Lung microvascular endothelial cell (primary cell): ENCODE measurements at regions not wholly inside any gene's neighbourhood (a gene's known extent, or its start where the extent isn't known, plus 50 kb on each side); places are given as distances from the start of the nearest gene placed in this dataset.
A peak's percentile ranks its signal among the peaks of the same experiment; 100 is the strongest.

Experiments
- DNase-seq, 2 donors: peaks; one replicate each; pipeline versions ENCODE4 v3.0.0 to v3.0.0-alpha.2; 2010; ENCODE audit warnings: low read depth in 2 of 2

GRCh38 chr17:77495575-77495974 is 354.8 kb downstream of the SEC14L1 start:
- no peak for DNase-seq

GRCh38 chr17:77496401-77496801 is 355.6 kb downstream of the SEC14L1 start:
- no peak for DNase-seq

DNA sequence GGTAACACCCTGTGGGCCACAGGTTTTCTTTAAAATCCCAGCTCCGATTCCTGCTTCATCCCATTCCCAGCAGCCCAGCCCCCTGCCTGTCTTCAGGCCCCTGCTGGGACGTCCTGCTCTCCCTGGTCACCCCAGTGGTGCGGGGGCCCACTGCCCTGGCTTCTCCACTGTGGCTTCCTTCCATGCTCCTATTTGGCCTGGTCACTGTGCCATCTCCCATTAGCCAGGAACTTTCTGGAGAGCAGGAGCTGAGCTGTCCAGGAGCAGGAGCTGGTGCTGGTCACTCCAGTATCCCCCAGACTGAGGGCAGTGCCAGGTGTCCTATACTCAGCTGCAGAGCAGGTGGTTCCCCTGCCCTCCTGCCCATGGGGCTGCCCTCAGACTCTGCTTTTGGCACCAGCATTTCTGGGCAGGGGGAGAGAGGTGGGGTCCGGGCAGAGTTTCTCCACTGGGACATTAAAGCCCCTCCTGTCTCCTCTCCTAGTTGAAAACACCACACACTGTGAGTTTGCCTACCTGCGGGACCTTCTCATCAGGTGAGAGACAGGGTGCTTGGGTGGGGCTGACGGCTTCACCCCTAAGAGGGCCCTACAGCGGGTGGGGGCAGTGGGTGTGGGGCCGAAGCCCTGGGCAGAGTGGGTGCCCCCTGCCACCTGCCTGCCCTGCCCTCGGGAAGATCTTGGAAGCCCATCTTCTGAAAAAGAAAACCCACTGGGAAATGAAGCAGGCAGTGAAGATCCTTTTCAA is 356.2 kb downstream of the SEC14L1 start:
- DNase-seq, result no peak

- no peak for DNase-seq
Measured at GRCh38 chr17:77497578-77497934, 356.8 kb downstream of the SEC14L1 start.

DNA sequence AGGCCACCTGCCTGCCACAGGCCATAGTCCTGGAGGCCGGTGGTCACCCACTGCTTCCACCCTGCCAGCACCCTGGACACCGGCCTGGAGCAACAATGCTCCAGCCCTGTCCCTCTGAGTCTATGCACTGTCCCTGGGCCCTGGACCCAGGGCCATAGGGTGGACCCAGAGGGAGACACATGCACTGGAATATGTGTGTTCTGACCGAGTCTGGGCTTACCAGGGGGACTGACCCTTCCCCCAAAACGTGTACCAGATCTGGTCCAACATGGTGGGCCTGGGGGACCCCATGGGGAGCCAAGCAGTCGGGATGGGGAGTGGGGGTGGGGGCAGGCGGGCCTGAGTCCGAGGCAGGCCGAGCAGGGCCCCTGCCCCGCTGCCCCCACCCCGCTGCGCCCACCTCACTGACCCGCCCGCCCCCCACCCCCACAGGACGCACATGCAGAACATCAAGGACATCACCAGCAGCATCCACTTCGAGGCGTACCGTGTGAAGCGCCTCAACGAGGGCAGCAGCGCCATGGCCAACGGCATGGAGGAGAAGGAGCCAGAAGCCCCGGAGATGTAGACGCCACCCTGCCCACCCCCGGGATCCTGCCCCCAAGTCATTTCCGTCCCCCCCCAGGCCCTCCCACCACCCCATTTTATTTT is 357.4 kb downstream of the SEC14L1 start:
- DNase-seq, result no peak

DNA sequence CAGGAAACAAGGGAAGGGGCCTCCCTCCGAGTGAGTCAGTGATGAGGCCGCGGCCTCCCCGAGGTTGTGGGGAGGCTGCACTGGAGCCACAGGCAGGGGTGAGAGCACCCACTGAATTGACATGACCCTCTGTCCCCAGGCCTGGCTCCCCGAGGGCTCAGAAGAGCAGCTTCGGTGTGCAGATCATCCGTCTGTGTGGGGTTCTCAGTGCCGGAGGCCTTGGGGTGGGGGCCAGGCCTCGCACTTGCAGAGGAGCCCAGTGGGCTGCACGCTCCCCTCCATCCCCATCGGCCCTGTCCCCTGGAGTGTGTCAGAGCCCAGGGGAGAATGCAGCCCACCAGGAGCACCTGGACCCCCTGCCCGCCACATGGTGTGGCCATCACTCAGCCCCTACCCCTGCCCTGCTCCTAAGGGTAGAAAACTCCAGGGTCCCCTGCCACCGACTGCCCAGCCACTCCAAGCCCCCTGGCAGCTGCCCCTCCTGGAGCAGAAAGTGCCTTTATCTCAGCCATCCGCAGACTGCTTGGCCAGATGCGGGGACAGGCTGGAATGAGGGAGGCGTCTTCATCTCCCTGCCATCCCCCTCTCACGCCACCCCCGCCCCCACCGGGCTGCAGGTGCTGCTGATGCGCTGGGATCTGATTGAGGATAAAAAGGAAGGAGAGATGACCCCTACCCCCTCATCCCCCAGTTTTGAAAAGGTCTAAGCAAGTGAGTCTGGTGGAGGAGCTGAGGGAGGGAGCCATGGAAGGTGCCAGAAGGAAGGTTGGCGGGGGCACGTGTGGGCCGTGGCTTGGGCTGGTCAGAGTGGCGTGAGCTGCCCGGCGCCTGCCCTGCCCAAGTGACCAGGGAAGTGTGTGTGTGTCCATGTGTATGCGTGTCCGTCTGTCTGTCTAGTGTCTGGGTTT is 358.3 kb downstream of the SEC14L1 start:
- DNase-seq, result no peak

DNA sequence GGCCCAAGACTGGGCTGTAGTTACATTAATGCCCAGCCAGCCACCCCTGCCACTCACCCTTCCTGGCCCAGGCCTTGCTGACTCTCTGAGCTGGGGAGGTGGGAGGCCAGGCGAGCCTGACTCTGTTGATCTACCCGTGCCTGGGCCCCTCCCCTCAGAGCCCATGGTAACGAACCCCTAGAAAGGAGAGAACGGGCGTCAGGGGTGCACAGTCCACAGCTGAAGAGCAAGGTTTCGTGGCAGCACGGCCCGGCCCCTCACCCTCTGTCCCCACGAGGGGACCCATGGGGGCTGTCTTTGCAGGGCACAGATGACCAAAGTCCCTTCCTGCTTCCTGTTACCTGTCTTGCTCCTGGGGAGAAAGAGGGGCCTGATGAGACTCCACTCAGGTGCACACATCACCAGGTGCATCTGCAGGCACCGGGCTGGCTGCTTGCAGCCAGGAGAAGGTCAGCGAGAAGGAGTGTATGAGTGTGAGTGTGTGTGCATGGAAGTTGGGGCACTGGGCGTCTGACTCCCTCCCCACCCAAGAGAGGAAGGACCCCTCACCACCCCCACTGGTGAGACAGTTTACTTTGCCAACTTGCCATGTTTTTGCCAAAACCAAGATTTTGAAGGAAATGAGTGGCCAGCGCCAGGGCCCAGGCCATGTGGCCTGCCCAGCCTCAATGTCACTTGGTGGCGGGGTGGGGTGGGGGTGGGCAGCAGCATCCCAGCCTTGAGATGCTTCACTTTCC is 359.1 kb downstream of the SEC14L1 start:
- DNase-seq, result no peak

DNA sequence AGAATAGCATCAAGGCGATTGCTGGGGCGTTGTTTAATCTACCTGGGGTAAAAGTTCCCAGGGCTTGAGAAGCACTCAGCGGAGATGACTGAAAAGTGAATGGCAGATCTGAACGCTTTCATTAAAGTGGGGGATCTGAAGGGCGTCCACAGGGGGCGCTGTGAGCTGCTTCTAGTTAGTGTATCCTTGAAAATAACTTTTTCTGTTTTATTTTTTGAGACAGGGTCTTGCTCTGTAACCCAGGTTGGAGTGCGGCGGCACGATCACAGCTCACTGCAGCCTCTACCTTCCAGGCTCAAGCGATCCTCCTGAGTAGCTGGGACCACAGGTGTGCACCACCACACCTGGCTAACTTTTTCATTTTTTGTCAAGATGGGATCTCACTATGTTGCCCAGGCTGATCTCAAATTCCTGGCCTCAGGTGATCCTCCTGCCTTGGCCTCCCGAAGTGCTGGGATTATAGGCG is 360.4 kb downstream of the SEC14L1 start:
- DNase-seq, result peak; percentile 40 to 47

GRCh38 chr17:77501751-77502625 is 361.2 kb downstream of the SEC14L1 start:
- no peak for DNase-seq

DNA sequence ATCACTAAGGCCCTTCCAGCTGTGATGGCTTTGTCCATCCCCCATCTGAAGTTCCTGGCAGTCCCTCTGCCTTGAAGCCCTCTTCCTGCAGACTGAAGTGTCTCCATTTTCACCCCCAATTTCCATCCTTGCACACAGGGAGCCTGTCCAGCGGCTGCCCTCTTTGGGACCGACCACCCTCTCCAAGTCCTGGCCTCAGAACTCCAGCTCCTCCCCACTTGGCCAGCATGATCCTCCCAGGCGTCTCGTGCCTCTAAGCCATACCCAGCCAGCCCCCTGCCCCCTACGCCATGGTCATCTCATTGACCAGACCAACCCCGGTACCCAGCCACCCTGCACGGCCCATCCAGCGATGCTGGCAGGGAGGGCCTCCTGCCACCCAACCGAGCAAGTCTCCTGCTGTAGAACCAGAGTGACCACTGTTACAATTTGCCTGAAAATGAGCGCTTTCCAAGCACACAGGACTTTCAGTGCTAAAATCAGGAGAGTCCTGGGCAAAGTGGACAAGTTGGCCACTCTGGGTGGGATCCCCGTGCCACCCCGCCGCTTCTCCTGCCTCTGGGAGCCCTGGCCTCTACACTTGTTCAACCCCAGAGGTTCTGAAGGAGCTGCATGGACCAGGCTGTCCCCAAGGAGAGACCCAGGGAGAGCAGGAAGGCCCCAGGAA is 362.0 kb downstream of the SEC14L1 start:
- DNase-seq, result no peak

DNA sequence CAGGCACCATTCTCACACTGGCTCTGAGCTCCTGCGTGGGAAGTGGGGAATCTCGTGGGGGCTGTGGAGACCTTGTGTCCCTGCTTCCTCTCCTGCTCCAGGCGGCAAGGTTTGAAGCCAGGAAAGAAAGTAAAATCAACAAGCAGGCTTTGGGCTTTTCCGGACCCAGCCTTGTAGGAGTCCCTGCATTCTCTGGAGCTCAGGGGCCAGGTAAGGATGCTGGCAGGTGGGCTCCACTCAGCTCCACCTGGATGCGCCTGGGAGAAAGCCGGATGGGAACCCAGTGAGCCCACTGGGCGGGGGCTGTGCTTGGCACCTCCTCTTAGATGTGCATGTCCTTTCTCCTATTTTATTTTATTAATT is 362.5 kb downstream of the SEC14L1 start:
- DNase-seq, result no peak

DNA sequence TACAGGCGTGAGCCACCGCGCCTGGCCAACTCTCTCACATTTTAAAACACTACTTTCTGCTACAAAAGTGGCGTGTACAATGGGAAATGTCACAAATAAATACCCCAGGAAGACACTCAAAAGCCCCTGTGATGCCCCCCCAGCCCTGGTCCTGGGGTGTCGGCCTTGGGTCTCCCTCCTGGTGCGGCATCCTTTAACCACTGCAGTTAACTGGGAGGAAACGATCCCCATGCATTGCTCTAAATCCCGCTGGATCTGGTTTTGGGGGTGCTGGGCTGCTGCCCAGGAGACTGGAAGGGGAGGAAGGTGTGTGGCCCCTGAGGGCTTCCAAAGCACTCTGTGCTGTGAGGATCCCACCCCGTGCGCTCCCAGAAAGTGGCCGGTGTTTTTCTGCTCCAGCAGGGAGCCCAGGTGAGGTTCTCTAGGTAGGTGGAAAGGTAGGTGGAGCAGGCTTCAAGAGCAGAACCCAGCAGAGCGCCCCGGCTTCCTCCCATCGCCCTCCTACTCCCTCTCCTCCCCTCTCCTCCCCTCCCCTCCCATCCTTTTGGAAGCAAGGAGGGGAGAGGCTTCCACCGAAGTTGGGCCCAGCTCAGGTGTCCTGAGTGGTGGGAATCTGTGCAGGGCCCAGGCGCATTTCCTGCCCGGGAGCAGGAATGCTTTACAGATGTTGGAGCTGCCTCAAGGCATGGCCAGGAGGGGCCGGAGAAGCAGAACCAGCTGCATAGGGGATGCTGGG is 363.3 kb downstream of the SEC14L1 start:
- no peak for DNase-seq

- DNase-seq, result no peak
Measured at GRCh38 chr17:77504652-77505155, 363.9 kb downstream of the SEC14L1 start.

GRCh38 chr17:77505181-77505639 is 364.4 kb downstream of the SEC14L1 start:
- DNase-seq, result no peak

DNA sequence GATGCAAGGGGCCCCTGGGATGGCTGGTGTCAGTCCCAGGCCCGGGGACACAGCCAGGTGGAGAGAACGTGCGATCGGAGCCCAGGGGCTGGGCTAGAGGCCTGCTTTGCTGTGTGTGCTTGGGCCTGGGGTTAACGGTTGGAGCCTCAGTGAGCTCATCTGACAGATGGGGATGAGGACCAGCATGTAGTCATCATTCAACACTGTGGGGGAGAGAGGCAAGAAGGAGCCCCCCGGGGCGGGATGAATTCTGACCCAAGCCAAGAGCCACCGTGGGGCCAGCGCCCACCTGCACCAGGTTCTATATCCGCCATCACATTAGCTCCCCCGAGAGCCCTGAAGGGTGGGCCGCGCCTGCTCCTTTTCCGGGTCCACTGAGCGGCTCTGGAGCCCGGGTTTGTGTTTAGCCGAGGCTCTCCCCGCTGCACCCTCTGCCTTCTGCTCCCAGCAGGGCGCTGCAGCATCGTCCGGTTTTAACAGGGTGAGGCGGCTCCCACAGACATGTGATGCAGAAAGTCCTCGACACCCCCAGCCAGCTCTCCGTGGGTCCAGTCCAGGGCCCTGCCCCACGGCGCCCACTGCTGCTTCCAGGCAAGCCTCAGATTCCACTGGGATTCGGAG is 365.7 kb downstream of the SEC14L1 start:
- no peak for DNase-seq

- peak in 1 of 2 donors; percentile 19 for DNase-seq
Measured at GRCh38 chr17:77507111-77507885, 366.5 kb downstream of the SEC14L1 start.

DNA sequence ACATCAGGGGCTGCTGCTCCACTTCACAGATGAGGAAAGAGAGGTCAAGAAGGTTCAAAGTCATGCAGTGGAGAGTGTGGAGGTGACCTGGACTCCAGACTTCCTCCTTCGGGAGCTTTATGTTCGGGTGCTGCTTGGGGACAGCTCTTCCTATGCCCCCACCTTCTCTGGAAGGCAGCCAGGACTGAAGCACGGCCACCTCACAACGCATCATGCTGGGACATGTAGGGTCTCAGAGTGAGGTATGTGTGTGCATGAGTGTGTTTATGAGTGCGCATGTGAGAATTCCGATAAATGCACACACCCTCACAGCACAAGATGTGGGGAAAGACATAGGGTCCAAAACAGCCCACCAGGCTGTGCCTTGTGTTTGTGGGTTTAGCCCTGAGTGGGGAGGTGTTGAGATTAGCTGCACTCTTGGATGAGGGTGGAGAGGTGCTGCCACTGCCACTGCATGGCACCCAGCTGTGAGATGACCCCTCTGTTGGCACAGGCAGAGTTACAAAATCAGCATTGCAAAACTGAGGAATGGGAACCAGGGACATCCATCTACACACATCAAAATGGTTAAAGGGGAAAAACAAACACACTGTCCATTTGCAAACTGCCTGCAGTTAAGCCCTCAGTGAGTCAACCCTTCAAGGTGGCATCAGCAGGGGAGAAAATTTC is 367.4 kb downstream of the SEC14L1 start:
- DNase-seq, result no peak
